ENCODE measurements at regions not wholly inside any gene's neighbourhood (a gene's known extent, or its start where the extent isn't known, plus 50 kb on each side); places are given as distances from the start of the nearest gene placed in this dataset.
"Not testable (repeated sequence)": the region's sequence is repeated elsewhere in the genome, so short reads cannot be mapped to it uniquely, and the experiment has no call there.

DNA sequence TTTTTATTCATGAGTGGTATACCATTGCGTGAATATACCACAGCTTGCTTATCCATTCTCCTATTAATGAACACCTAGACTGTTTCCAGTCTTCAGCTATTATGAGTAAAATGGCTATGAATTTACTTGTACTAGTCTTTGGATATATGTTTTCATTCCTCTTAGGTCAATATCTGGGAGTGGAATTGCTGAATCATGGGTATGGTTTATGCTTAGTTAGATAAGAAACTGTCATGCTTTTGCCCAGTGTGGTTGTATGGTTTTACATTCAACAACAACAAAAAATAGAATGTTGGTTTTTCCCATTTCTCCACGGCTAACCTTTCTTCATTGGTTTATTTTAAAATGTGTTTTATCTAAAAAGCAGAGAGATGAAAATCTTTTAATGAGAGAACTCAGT, 308.3 kb downstream of the PHF14 start:
- TF ChIP-seq, protein P1, sequence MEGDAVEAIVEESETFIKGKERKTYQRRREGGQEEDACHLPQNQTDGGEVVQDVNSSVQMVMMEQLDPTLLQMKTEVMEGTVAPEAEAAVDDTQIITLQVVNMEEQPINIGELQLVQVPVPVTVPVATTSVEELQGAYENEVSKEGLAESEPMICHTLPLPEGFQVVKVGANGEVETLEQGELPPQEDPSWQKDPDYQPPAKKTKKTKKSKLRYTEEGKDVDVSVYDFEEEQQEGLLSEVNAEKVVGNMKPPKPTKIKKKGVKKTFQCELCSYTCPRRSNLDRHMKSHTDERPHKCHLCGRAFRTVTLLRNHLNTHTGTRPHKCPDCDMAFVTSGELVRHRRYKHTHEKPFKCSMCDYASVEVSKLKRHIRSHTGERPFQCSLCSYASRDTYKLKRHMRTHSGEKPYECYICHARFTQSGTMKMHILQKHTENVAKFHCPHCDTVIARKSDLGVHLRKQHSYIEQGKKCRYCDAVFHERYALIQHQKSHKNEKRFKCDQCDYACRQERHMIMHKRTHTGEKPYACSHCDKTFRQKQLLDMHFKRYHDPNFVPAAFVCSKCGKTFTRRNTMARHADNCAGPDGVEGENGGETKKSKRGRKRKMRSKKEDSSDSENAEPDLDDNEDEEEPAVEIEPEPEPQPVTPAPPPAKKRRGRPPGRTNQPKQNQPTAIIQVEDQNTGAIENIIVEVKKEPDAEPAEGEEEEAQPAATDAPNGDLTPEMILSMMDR (IDR thresholded peaks at IDR 0.05; ENCODE audit: insufficient read depth in 1 of 2, low read depth in 1 of 2, low read length in 1 of 2, severe bottlenecking in 1 of 2, unreplicated experiment in 1 of 2) = no peak
- H3K27ac Mint-ChIP-seq (ENCODE audit: unreplicated experiment) = no peak overlapping the region
- no peak for DNase-seq
- Histone ChIP-seq H3K36me3 (ENCODE audit: control insufficient read depth, insufficient read depth, low read length) (no peaks in the 10 kb centered on the region), H3K27me3 (replicated peaks; ENCODE audit: control insufficient read depth, insufficient read depth, low read length) (no peaks in the 10 kb centered on the region), H3K4me1 (no peaks in the 10 kb centered on the region), H3K9me3 (peaks cover 5% of the 10 kb centered on the region; the same call in 1 of the 2 replicates), H3K4me3 (ENCODE audit: low read depth, low read length) (no peak overlapping the region)
- CTCF ChIA-PET = no interaction called here
- H3K9me3 Mint-ChIP-seq (ENCODE audit: unreplicated experiment) = no peaks in the 10 kb centered on the region
- POLR2A ChIA-PET = no interaction called here
- H3K4me1 Mint-ChIP-seq (ENCODE audit: low read depth, unreplicated experiment) = no peaks in the 10 kb centered on the region
- intact Hi-C loops (cut with micrococcal nuclease; ENCODE audit: unreplicated experiment) = no loop called here
- no TSS peak for BruUV-seq (replicated peaks)
- no peak overlapping the region for H3K4me3 Mint-ChIP-seq (ENCODE audit: unreplicated experiment)
- no peaks in the 10 kb centered on the region for H3K36me3 Mint-ChIP-seq (ENCODE audit: insufficient read depth, unreplicated experiment)
- H3K27me3 Mint-ChIP-seq (ENCODE audit: insufficient read depth, unreplicated experiment) = peaks cover 5% of the 10 kb centered on the region

GRCh38 chr7:11283584-11283983, 309.9 kb downstream of the PHF14 start:
- POLR2A ChIA-PET; intact Hi-C loops (cut with micrococcal nuclease; ENCODE audit: unreplicated experiment); DNase-seq; H3K9me3 Mint-ChIP-seq (ENCODE audit: unreplicated experiment); H3K4me3 ChIP-seq (ENCODE audit: low read depth, low read length); BruUV-seq (replicated peaks); H3K4me1 ChIP-seq; H3K27me3 Mint-ChIP-seq (ENCODE audit: insufficient read depth, unreplicated experiment); H3K9me3 ChIP-seq; H3K27ac Mint-ChIP-seq (ENCODE audit: unreplicated experiment); H3K4me3 Mint-ChIP-seq (ENCODE audit: unreplicated experiment); CTCF ChIA-PET; H3K36me3 ChIP-seq (ENCODE audit: control insufficient read depth, insufficient read depth, low read length); H3K27me3 ChIP-seq (replicated peaks; ENCODE audit: control insufficient read depth, insufficient read depth, low read length); H3K4me1 Mint-ChIP-seq (ENCODE audit: low read depth, unreplicated experiment); H3K36me3 Mint-ChIP-seq (ENCODE audit: insufficient read depth, unreplicated experiment): not testable (repeated sequence)

GRCh38 chr7:11290863-11291262, 317.2 kb downstream of the PHF14 start:
- DNase-seq = no peak
- TF ChIP-seq, protein P1 (IDR thresholded peaks at IDR 0.05; ENCODE audit: insufficient read depth in 1 of 2, low read depth in 1 of 2, low read length in 1 of 2, severe bottlenecking in 1 of 2, unreplicated experiment in 1 of 2) = no peak
- H3K27me3 Mint-ChIP-seq (ENCODE audit: insufficient read depth, unreplicated experiment) = peaks cover 8% of the 10 kb centered on the region
- no peak overlapping the region for H3K27ac Mint-ChIP-seq (ENCODE audit: unreplicated experiment)
- no peaks in the 10 kb centered on the region for H3K9me3 Mint-ChIP-seq (ENCODE audit: unreplicated experiment)
- Histone ChIP-seq H3K9me3 (no peaks in the 10 kb centered on the region), H3K4me3 (ENCODE audit: low read depth, low read length) (no peak overlapping the region), H3K27me3 (replicated peaks; ENCODE audit: control insufficient read depth, insufficient read depth, low read length) (no peaks in the 10 kb centered on the region), H3K36me3 (ENCODE audit: control insufficient read depth, insufficient read depth, low read length) (no peaks in the 10 kb centered on the region), H3K4me1 (0 out of 2 replicates have a peak, but pooled peaks cover 4% of the 10 kb centered on the region)
- ChIA-PET CTCF (no interaction called here), POLR2A (no interaction called here)
- no peaks in the 10 kb centered on the region for H3K36me3 Mint-ChIP-seq (ENCODE audit: insufficient read depth, unreplicated experiment)
- H3K4me3 Mint-ChIP-seq (ENCODE audit: unreplicated experiment) = no peak overlapping the region
- H3K4me1 Mint-ChIP-seq (ENCODE audit: low read depth, unreplicated experiment) = peaks cover 10% of the 10 kb centered on the region
- no TSS peak for BruUV-seq (replicated peaks)
- intact Hi-C loops (cut with micrococcal nuclease; ENCODE audit: unreplicated experiment) = no loop called here

DNA sequence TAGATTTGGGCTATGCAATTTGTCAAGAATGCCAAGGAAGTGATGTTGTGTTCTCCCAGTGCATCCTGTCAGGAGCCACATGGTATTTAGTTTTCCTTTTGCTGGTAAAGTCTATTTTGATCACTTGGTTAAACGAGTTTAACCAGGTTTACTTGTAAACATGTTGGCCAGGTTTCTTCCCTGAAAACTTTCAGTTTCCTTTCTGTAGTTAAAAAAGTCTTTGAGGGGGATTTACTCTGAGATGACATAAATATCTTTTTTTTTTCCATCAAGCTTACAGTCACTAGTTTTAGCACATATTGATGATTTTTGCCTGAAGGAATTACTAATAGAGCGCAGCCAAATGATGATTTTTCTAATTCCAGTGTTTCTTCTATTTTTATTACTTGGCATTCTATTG, 320.5 kb downstream of the PHF14 start:
- Mint-ChIP-seq H3K4me3 (ENCODE audit: unreplicated experiment) (no peak overlapping the region), H3K9me3 (ENCODE audit: unreplicated experiment) (no peaks in the 10 kb centered on the region), H3K4me1 (ENCODE audit: low read depth, unreplicated experiment) (peaks cover 10% of the 10 kb centered on the region), H3K27ac (ENCODE audit: unreplicated experiment) (no peak overlapping the region), H3K36me3 (ENCODE audit: insufficient read depth, unreplicated experiment) (no peaks in the 10 kb centered on the region), H3K27me3 (ENCODE audit: insufficient read depth, unreplicated experiment) (peaks cover 3% of the 10 kb centered on the region)
- intact Hi-C loops (cut with micrococcal nuclease; ENCODE audit: unreplicated experiment) = no loop called here
- ChIA-PET POLR2A (no interaction called here), CTCF (no interaction called here)
- H3K4me1 ChIP-seq = 0 out of 2 replicates have a peak, but pooled peaks cover 4% of the 10 kb centered on the region
- TF ChIP-seq, protein P1 (IDR thresholded peaks at IDR 0.05; ENCODE audit: insufficient read depth in 1 of 2, low read depth in 1 of 2, low read length in 1 of 2, severe bottlenecking in 1 of 2, unreplicated experiment in 1 of 2) = no peak
- no peak overlapping the region for H3K4me3 ChIP-seq (ENCODE audit: low read depth, low read length)
- H3K36me3 ChIP-seq (ENCODE audit: control insufficient read depth, insufficient read depth, low read length) = no peaks in the 10 kb centered on the region
- H3K9me3 ChIP-seq = no peaks in the 10 kb centered on the region
- H3K27me3 ChIP-seq (replicated peaks; ENCODE audit: control insufficient read depth, insufficient read depth, low read length) = no peaks in the 10 kb centered on the region
- no peak for DNase-seq
- no TSS peak for BruUV-seq (replicated peaks)
